ENCODE measurements at regions not wholly inside any gene's neighbourhood (a gene's known extent, or its start where the extent isn't known, plus 50 kb on each side); places are given as distances from the start of the nearest gene placed in this dataset.

DNA sequence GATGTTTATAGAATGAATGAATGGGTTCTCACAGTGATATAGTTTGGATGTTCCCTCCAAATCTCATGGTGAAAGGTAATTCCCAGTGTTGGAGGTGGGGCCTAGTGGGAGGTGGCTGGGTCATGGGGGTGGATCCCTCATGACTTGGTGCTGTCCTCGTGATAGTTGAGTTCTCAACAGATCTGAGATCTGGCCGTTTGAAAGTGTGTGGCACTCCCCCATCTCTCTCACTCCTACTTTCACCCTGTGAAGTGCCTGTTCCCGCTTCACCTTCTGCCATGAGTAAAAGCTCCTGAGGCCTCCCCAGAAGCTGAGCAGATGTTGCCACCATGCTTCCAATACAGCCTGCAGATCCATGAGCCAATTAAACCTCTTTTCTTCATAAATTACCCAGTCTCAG, 170.8 kb upstream of the LINGO1 start:
- Histone ChIP-seq H3K27me3 (ENCODE audit: control insufficient read depth, insufficient read depth, low read length) (peaks cover 12% of the 10 kb centered on the region), H3K36me3 (ENCODE audit: control insufficient read depth, insufficient read depth, low read length) (no peaks in the 10 kb centered on the region), H3K4me3 (ENCODE audit: low read depth, low read length) (no peak overlapping the region)
- TF ChIP-seq, protein P1, sequence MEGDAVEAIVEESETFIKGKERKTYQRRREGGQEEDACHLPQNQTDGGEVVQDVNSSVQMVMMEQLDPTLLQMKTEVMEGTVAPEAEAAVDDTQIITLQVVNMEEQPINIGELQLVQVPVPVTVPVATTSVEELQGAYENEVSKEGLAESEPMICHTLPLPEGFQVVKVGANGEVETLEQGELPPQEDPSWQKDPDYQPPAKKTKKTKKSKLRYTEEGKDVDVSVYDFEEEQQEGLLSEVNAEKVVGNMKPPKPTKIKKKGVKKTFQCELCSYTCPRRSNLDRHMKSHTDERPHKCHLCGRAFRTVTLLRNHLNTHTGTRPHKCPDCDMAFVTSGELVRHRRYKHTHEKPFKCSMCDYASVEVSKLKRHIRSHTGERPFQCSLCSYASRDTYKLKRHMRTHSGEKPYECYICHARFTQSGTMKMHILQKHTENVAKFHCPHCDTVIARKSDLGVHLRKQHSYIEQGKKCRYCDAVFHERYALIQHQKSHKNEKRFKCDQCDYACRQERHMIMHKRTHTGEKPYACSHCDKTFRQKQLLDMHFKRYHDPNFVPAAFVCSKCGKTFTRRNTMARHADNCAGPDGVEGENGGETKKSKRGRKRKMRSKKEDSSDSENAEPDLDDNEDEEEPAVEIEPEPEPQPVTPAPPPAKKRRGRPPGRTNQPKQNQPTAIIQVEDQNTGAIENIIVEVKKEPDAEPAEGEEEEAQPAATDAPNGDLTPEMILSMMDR (IDR thresholded peaks at IDR 0.05; ENCODE audit: insufficient read depth, low read length, poor library complexity, severe bottlenecking), result no peak
- no peak for DNase-seq (ENCODE audit: low read depth)

DNA sequence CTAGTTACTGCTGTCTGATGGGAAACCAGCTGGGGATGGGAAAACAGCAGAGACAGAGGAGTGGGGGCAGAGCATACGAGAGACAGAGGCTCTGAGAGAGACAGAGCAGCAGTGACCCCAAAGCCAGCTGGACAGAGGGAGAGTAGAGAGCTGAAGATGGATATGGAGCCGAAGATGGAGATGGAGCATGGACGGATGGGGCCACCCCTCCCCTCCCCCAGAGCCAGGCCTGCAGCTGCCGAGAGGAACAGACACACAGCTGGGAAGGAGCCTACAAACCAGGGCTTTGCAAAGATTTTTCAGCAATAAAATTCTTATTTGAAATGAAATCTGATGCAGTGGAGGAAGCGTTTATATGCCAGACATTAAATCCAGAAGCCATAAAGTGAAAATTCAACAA, 167.6 kb upstream of the LINGO1 start:
- no peak for DNase-seq (ENCODE audit: low read depth)
- TF ChIP-seq, protein P1 (IDR thresholded peaks at IDR 0.05; ENCODE audit: insufficient read depth, low read length, poor library complexity, severe bottlenecking), result no peak
- Histone ChIP-seq H3K4me3 (ENCODE audit: low read depth, low read length) (no peak overlapping the region), H3K27me3 (ENCODE audit: control insufficient read depth, insufficient read depth, low read length) (peaks cover 5% of the 10 kb centered on the region), H3K36me3 (ENCODE audit: control insufficient read depth, insufficient read depth, low read length) (no peaks in the 10 kb centered on the region)

DNA sequence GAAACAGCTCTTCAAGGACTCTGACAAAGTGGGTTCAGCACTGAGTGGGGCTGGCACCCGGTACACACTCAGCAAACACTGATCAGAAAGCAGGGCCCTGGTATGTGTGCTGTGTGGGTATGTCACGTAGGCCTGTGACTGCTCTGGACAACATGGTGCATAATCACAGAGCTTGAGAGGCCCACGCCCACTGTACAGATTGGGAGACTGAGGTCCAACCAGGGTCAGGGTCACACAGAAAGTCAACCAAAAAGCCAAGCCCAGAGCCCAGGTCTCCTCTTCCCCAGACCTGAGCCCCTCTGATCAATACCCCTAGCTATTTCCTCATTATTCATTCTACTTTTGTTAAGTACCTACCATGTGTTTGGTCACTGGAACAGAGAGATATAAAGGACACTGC, 166.1 kb upstream of the LINGO1 start:
- H3K36me3 ChIP-seq (ENCODE audit: control insufficient read depth, insufficient read depth, low read length), result no peaks in the 10 kb centered on the region
- TF ChIP-seq, protein P1 (IDR thresholded peaks at IDR 0.05; ENCODE audit: insufficient read depth, low read length, poor library complexity, severe bottlenecking), result no peak
- H3K27me3 ChIP-seq (ENCODE audit: control insufficient read depth, insufficient read depth, low read length), result peaks cover 5% of the 10 kb centered on the region

DNA sequence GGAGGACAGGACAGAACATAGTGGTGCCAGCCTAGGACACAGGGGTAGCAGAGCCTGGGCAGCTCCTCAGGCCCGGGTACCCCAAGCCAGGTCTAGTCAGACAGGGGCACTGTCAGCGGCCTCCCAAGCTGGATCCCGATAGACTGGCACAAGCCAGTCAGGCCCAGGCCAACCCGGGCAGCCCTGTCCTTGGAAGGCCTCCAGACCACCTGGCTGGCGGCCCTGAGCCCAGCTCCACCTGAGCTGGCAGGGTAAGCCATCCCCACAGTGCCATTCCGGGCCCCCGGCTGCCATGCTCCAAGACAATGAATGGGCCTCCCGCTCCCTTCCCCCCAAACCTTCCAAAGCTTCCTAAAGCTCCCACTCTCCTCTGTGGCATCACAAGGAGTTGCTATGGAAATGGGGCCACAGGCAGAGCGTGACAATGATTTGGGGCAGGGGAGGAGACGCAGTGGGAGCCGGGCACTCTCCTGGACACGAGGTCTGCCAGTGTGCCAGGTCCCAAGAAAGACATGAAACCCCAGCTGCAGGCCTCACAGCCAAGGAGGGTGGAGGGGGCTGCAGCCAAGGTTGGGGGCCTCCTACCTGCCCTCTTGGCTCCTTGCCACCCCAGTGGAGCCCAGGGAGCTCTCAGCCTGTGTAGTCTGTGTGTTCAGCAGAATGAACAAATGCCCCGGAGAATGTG, 165.6 kb upstream of the LINGO1 start:
- Histone ChIP-seq H3K27me3 (ENCODE audit: control insufficient read depth, insufficient read depth, low read length) (peaks cover 5% of the 10 kb centered on the region), H3K4me3 (ENCODE audit: low read depth, low read length) (no peak overlapping the region), H3K36me3 (ENCODE audit: control insufficient read depth, insufficient read depth, low read length) (no peaks in the 10 kb centered on the region)
- DNase-seq (ENCODE audit: low read depth), result no peak
- TF ChIP-seq, protein P1 (IDR thresholded peaks at IDR 0.05; ENCODE audit: insufficient read depth, low read length, poor library complexity, severe bottlenecking), result no peak

More for the DNA sequence above, 166.1 kb upstream of the LINGO1 start:
- DNase-seq (ENCODE audit: low read depth), result no peak
- H3K4me3 ChIP-seq (ENCODE audit: low read depth, low read length), result no peak overlapping the region

DNA sequence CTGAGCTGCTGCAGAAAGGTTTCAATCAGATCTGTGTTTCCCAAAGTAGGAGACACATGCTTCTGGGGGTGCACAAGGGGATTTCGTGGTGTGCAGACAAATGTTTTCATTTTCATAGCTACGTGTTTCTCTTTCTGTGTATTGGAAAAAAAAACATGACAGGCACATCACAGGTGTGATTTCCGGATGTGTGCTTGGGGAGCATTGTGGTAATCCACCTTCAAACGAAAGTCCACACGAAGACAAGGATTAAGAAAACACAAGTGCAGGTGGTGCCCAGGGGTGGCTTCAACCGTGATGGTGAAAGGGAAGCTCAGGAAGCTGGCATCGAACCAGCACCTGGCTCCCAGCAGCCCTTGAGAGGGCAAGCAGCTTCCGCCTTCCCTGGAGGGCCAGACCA, 164.6 kb upstream of the LINGO1 start:
- Histone ChIP-seq H3K27me3 (ENCODE audit: control insufficient read depth, insufficient read depth, low read length) (peaks cover 5% of the 10 kb centered on the region), H3K4me3 (ENCODE audit: low read depth, low read length) (no peak overlapping the region), H3K36me3 (ENCODE audit: control insufficient read depth, insufficient read depth, low read length) (no peaks in the 10 kb centered on the region)
- TF ChIP-seq, protein P1 (IDR thresholded peaks at IDR 0.05; ENCODE audit: insufficient read depth, low read length, poor library complexity, severe bottlenecking), result no peak
- DNase-seq (ENCODE audit: low read depth), result no peak
